KBM-7 (cell line): ENCODE measurements at regions not wholly inside any gene's neighbourhood (a gene's known extent, or its start where the extent isn't known, plus 50 kb on each side); places are given as distances from the start of the nearest gene placed in this dataset.
"Not testable (repeated sequence)": the region's sequence is repeated elsewhere in the genome, so short reads cannot be mapped to it uniquely, and the experiment has no call there.

Experiments used
- DNase-seq: peaks from one replicate; pipeline ENCODE4 v3.0.0-alpha.2; 2015
- in situ Hi-C: fragments of 300-500 bp; cut with MboI; formaldehyde crosslinking; loops from 2 replicates; pipeline ENCODE4 v1.14.3; 2020; ENCODE audit warnings: low sequenced_read_pairs, low pct_unique_long_range_greater_than_20kb, mixed read lengths

GRCh38 chr18:43846299-43846698 lies 569.0 kb upstream of the SYT4 start:
- no peak for DNase-seq
- in situ Hi-C loops, result no loop called here

DNA sequence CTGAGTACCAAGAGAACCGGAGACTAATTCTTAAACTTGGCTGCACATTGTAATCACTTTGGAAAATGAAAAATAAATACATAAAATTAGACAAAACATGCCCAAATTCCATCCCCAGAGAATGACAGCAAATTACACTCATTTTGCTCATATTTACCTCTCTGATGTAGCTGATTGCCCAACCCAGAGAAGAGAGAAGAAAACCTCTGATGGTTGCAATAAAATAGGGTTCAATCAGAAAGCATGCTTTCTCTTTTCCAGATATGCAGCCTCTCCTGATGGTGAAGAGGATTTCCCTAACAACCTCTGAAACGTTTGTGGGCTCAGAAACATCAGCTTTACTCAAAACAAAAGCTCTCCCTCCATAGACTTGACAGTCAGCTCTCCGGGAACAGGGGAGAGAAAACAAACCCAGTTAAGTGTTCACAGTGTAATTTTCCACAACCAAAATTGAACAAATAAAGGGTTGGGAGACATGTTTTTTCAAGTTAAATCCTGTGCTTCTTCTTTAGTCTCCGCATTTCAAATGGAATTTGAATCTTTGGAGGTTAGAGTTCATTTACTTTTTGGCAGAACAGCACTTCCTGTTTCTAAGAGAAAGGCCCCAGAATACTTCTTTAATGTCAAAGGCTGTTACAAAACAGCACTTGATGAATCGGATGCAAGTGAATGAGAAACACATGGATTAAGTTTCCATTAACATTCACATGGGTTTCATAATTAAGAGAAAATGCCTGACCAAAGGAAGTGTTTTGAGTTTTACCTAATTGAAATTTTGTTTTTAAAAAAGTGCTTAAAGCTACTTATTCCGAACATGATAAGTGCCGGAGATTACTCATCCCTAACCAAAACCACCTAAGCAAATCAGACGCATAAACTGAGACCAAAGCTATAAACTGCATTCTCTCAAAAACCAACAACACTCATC lies 570.1 kb upstream of the SYT4 start:
- in situ Hi-C loops, result no loop called here
- DNase-seq, result no peak

GRCh38 chr18:43849831-43850230 lies 572.5 kb upstream of the SYT4 start:
- in situ Hi-C loops, result not testable (repeated sequence)

DNA sequence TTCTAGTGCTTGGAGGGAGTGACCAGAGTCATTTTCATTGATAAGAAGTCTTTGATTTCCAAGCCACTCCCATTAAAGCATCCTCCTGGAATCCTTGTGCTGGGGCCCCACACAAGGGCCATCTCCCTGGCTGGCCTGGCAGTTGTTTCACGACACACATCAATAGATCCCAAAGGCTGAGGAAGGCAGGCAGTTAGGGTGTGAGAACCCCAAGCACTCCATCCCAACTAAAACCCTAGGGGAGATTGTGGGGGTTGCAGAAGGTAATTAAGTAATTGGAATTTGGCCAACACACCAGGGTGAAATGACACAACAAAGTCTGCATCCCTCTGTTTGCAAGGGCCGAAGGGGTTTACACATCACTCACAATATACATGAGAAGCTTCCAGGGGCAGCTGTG lies 578.1 kb upstream of the SYT4 start:
- DNase-seq, result no peak
- in situ Hi-C loops, result no loop called here

More at GRCh38 chr18:43849831-43850230, 572.5 kb upstream of the SYT4 start:
- DNase-seq, result not testable (repeated sequence)

GRCh38 chr18:43863180-43863579 lies 585.9 kb upstream of the SYT4 start:
- DNase-seq, result no peak
- in situ Hi-C loops, result no loop called here

GRCh38 chr18:43866696-43867095 lies 589.4 kb upstream of the SYT4 start:
- in situ Hi-C loops, result no loop called here
- no peak for DNase-seq

- no peak for DNase-seq
- in situ Hi-C loops, result no loop called here
Observed at GRCh38 chr18:43868497-43868995, 591.3 kb upstream of the SYT4 start.

GRCh38 chr18:43869451-43870008 lies 592.2 kb upstream of the SYT4 start:
- in situ Hi-C loops, result no loop called here
- no peak for DNase-seq

DNA sequence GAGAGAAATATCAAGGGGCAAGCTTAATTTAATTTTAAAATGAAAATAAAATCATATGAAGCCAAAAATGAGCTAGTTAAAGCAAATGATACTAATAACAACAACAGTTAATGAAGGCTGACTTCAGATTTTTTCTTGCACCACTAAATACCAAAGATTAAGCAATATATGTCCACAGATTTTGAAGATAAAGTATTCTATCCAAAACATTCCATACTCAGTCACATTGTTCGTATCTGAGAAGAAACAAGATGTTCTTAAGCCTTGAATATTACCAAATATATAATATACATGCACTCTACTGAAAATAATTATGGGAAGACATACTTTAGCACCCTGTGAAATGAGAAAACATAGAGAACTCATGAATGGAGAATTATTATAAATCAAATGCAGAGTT lies 593.3 kb upstream of the SYT4 start:
- DNase-seq, result no peak
- in situ Hi-C loops, result no loop called here

GRCh38 chr18:43875511-43875910 lies 598.2 kb upstream of the SYT4 start:
- DNase-seq, result no peak
- in situ Hi-C loops, result no loop called here

DNA sequence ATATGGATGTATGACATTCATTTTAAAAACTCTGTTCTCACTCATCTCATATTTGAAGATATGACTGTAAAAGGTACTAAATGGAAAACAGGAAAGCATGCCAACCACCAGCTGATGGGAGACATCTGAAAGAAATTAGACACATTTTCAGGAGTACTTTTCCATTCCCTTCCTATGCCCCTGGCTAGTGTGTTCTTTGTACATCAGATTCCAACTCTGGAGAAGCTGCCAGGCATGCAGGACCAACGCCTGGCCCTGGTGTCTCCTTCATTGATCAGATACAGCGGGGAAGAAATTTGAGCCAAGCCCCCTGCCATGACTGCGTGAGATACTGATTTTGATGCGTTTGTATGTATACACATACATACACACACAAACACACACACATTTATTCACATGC lies 599.0 kb upstream of the SYT4 start:
- in situ Hi-C loops, result no loop called here
- no peak for DNase-seq

- in situ Hi-C loops, result no loop called here
- no peak for DNase-seq
Observed at GRCh38 chr18:43876748-43877147, 599.5 kb upstream of the SYT4 start.

GRCh38 chr18:43877616-43878321 lies 600.5 kb upstream of the SYT4 start:
- in situ Hi-C loops, result no loop called here
- DNase-seq, result no peak

DNA sequence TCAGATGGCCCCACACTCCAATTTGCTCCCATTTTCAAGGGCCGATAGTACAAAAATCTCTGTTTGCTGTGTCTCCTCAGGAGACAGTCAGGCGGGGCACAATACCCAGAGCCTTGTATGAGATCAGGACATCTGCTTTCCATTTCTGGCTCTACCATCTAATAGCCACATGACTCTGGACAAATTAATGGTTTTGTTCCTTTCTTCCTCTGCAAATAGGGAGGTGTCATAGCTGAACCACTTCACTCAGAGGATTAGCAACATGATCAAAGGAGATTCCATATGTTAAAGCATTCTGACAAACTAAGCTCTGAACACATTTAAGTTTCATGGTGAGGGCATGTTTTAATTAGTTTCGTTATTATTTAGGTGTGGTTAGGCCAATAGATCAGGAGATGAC lies 602.1 kb upstream of the SYT4 start:
- DNase-seq, result no peak
- in situ Hi-C loops, result no loop called here

DNA sequence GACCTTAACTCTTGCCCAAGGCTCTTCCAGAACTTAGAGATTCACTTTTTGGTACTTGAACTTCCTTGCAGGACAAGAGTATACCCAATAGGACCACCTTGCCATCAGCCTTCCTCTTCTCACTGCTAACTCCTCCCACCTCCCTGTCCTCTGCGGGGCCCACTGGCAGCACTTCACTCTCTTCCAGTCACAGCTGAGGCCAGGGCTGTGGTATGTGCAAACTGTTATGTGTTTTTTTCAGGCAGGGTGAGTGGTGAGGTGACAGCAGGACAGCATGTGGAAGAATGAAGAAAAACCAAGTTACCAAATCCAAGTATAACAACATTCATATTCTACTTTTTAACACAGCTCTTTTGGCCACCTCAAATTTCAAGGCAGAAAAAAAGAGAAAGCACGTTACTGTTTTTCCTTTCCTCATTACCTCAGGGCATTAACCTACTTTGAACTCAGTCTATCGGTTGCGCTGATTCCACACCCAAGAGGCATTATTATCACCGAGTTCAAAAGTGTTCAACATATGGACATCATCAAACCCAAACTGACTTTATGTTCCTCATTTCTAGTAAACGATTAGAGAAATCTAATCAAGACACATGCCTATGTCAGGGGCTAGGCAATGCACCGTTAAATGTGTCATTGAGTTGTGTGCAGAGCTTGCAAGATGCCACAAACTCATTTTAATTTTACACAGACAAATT lies 605.2 kb upstream of the SYT4 start:
- in situ Hi-C loops, result no loop called here

GRCh38 chr18:43883886-43884285 lies 606.6 kb upstream of the SYT4 start:
- DNase-seq, result no peak
- in situ Hi-C loops, result no loop called here

More for the DNA sequence above, 605.2 kb upstream of the SYT4 start:
- no peak for DNase-seq

DNA sequence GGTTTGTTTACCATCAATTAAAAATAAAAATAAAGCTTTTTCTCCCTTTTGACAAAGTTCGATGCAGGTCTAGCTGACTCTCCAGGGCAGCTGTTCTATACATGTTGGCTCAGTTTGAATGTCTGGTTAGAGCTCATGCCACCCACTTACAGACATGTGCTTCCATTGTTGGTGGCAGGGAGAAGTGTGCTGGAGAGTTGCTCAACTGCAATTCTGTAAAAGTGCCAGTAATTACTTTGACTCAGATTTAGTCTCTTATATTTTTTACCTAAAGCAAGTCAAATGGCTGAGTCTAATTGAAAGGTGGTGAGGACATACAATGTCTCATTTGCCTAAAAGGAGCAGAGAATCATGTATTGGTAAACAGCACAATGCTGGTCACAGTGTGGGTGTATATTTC lies 609.1 kb upstream of the SYT4 start:
- in situ Hi-C loops, result no loop called here
- DNase-seq, result no peak

DNA sequence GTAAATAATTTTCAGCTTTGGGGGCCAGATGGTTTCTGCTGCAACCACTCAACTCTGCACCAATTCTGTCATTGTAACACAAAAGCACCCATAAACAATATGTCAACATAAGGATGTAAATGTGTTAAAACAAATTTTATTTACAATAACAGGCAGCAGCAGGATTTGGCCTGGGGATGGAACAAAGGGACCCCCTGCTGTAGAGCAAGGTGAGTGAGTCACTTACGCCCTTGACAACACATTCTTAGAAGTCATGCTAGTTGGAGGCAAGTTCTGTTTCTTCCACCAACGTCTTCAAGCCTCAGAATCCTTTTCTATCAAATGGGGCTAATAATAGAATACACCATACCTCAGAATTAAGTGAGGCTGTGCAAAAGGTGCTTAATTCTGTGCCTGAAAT lies 610.2 kb upstream of the SYT4 start:
- in situ Hi-C loops, result no loop called here
- no peak for DNase-seq

DNA sequence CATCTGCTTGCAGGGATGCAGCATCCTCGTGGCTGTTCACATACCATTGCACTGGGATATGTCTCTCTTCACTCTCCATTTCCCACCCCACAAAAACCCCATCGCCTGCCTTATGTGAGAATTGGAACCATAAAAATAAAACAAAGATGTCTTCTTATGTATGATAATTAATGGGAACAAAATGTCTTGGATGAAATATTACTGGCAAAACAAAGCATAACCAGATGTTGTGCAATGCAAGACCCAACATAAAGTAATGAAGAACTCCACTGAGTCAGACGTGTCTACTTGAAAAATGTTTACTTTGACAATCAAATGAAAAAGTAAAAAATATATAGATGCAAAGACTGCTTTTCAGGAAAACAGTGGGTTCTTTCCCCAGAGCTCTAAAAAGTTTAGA lies 611.3 kb upstream of the SYT4 start:
- DNase-seq, result no peak
- in situ Hi-C loops, result no loop called here
